DMS53 treated with DMSO at 0.1 percent for 48 hours (cell line): ENCODE measurements at regions not wholly inside any gene's neighbourhood (a gene's known extent, or its start where the extent isn't known, plus 50 kb on each side); places are given as distances from the start of the nearest gene placed in this dataset.
"Not testable (repeated sequence)": the region's sequence is repeated elsewhere in the genome, so short reads cannot be mapped to it uniquely, and the experiment has no call there.

Experiments
- DNase-seq: peaks from one replicate; lab custom pipeline; 2025; ENCODE audit not compliant: unreplicated experiment; lab: John Stamatoyannopoulos, UW

DNA sequence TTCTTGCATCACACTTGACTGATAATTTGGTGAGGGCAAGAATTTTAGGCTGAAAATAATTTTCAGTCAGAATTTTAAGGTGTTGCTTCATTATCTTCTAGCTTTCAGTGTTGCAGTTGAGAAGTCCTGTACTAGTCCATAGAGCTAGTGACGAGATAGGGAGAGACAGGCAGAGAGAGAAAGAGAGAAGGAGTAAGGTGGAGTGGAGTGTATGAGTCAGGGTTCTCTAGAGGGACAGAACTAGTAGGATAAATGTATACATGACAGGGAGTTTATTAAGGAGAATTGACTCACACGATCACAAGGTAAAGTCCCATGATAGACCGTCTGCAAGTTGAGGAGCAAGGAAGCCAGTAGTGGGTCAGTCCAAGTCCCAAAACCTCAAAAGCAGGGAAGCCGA lies 127.2 kb downstream of the UTP18 start:
- DNase-seq: no peak

DNA sequence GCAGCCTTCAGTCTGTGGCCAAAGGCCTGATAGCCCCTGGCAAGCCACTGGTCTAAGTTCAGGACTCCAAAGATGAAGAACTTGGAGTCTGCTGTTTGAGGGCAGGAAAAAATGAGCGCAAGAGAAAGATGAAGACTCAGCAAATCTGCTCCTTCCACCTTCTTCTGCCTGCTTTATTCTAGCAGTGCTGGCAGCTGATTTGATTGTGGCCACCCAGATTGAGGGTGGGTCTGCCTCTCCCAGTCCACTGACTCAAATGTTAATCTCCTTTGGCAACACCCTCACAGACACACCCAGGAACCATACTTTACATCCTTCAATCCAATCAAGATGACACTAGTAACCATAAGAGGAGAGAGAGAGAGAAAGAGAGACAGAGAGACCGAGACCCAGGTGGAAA lies 127.6 kb downstream of the UTP18 start:
- no peak for DNase-seq

DNA sequence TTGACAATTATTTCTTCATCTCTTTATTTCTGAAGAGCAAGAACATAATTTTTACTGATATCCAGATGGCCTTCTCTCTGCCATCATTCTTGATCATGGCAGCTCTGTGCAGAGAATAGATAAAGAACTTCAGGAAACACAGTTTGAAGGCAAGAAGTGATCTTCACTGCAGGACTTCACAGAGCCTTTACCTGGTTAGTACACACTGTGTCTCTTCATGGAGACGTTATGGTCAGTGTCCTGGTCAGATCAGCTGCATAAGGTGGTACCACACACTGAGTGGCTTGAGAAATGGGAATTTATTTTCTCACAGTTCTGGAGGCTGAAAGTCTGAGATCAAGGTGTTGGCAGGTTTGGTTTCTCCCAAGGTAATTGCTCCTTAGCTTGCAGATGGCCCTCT lies 129.5 kb downstream of the UTP18 start:
- DNase-seq: no peak

DNA sequence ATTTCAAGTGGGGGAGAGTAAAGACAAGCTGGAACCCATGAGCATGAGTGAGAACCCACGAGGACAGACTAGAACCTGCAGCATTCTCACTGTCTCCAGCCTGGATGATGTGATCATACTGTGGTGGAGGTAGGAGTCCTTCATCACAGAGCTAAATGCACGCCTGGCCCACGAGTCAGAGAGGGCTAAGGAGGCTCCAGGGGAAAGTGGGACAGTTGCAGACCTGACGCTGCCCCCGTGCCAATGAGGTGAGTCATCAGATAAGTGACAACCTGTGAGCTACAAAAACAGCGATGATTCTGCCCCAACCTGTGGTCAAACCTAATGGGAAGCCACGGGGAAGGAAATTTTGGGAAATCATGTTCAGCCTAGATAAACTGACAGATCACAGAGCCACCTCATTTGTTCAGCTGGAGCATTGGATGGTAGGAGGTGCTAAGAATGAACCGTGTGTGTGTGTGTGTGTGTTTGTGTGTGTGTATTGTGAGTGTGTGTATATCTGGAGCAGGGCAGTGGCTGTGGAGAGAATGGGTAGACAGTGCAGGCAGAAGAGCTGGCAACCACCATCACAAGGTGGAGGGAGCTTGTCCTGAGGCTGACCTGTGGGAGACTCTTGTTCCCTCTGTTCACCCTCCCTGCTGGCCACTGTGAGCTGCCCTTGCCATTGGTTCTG lies 131.8 kb downstream of the UTP18 start:
- DNase-seq: no peak

DNA sequence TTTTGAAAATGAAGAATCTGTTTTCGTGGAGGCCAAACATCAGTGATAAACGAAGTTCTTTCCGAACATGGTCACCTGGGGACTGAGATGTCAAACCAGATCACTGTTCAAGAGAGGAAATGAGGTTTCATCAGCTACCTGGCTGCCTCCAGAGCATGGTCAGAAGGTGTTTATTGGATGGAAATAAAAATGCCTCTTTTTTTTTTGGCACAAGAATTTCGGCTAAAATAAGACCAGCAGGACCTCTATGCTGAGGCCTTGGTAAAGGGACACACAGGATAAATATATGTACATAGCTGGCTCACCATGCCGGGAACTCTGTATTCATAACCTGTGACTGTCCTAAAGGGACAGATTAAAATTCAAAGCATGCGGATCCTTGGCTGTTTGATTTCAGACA lies 135.3 kb downstream of the UTP18 start:
- no peak for DNase-seq

DNA sequence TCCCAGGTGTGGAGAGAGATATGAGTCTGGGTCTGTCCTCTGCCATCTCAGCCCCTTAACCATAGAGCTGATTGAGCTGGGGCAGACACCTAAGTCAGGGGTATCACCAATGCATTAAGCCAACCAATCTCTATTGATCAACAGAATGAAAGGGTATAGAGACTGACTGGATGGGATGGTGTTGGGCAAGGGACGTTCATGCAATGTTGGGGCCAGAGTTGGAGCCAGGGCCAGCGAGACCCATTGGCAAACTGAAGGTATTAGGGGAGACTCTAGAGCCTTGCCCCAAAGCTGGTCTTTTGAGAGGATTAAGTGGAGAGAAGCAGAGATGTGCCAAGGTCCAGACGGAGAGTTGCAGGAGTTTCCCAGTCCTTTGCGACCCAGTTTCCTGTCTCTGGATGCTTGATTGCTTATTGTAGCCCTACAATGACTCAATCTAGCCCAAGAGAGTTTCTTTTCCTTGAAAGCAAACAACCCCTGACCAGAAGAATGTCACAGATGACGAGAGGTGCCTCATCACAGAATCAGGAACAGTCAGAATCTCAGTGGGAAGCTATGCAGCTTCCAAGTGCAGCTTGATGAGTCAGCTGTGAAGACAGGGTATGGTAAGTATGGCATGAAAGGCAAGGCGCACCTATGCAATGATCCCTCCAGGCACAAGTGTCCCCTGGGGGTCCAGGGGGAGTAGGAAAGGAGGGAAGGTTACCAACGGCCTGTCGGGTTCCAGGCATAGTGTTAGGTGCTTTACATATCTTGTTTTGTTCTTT lies 137.2 kb downstream of the UTP18 start:
- no peak for DNase-seq

DNA sequence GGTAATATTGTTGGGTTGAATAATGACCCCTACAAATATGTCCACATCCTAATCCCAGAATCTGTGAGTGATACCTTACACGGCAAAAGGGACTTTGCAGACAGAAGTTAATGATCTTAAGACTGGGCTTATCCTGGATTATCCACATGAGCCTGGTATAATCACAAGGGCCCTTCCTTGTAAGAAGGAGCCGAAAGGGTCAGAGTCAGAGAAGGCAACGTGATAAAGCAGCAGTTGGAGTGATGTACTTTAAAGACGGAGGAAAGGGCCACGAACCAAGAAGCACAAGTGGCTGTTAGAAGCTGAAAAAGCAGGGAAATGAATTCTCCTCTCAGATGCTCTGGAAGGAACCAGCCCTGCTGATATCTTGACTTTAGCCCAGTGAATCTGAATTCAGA lies 137.8 kb downstream of the UTP18 start:
- DNase-seq: no peak

DNA sequence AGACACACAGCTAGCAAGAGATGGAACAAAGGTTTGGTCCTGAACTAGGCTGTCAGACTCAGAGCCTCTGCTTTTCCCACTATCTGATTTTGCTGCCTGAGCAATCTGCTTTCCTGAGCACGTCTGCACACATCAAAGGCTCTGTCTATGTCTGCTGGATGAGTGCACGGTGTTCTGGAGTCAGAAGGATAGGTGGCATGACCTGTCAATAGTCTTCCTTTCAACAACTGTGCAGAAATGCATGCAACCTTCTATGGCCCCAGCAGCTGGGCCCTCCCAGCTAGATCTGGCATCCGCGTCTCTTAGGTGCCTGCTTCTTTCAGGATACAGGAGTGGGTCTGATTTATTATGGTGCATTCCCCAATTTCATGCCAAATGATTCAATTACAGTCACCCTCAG lies 138.3 kb downstream of the UTP18 start:
- DNase-seq: no peak

DNA sequence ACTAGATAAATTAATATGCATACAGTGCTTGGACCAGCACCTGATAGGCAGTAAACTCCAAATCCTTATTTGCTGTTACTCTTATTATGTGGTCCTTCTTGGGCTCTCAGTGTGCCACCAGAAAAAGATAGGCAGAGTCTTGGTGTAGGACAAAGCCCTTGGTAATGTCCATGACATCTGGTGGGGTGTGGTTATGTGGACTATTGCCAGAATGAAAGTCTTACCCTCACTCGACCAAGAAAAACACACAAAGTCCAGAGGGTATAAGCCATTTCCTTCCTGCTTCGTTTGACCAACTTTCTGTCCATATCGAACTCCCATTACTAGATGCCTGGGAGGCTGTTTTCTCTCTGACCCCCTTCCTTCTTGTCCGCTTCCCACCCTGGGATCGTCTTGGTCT lies 140.9 kb downstream of the UTP18 start:
- DNase-seq: no peak

DNA sequence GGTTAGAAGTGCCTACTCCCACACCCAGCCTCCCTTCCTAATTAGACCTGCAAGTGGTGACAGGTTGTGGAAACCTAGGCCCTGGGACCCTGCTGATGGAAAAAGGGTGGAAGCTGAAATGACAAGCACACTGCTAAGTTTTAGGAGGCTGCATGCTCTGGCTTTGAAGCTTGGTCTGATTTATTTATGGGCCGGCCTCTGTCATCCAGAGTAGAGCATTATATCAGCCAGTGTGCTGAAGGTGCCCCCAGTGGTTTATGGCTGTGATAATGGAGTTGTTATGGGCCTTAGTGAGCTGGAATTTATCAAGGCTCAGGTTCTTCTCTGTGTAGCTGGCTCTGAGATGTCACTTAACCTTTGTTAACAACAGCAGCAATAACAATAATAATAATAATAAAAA lies 142.6 kb downstream of the UTP18 start:
- DNase-seq: no peak

DNA sequence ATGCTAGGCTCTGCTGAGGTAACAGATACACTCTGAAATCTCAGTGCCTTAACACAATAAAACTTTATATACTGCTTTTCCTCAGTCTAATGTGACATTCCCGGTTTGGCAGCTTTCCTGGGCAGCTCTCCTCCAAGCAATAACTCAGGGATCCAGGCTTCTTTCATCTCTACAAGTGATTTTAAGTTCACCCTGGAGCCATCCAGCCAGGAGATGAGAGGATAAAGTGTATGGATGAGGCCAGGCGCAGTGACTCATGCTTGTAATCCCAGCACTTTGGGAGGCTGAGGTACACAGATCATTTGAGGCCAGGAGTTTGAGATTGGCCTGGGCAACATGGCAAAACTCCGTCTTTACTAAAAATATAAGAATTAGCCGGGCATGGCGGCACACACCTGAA lies 147.2 kb downstream of the UTP18 start:
- DNase-seq: no peak

DNA sequence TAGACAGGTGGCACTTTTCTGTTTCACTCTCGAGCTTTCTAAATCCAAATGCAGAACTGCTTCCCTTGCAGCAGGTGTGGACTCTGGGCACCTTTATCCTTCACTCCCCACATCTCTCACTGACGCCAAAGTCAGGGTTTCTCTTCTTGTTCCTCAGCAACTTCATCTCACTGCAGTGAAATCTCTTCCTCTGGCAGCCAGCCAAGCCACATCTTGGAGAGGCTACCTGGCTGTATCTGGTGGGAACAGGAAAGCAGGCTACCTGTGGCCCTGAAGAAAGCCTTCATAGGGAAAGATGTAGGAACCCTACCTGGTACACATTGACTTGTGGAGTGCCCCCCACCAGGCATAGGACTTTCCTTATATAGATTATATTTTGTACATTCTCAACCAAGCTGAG lies 159.1 kb downstream of the UTP18 start:
- peak; percentile 30 for DNase-seq

DNA sequence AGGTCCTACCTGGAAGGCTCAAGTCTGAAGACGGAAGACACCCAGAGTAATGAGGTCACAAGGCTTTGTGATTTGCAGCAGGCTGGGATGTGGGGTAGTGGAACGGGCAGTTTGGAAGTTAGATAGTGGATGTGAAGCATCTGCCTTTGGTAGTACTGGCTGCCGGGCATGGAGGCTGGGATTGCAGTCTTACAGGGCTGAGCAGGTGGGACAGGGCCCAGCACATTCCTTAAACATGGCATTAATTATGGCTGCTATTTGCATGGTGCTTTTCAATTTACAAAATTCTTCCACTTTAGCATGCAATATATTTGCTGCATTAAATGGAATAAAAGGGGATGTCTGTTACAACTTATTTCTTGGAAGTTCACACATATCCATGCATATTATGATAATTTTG lies 161.2 kb downstream of the UTP18 start:
- no peak for DNase-seq

DNA sequence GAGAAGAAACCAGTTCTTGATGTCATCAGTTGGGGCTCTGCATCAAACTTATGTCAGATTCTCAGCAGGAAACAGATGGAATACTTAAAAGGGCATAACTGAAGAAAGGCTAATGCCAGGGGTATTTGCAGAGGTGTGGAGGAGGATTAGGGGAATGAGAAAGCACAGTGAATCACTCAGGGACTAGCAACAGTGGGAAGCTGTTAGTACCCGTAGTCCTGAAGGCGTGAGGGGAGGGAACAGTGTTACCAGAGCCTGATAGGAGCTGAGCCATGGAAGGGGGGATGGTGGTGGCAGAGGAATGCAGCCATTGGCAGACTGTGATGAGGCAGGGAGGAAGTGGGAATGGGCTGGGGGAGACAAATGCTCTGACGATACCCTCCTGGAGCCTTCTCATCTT lies 162.3 kb downstream of the UTP18 start:
- no peak for DNase-seq

DNA sequence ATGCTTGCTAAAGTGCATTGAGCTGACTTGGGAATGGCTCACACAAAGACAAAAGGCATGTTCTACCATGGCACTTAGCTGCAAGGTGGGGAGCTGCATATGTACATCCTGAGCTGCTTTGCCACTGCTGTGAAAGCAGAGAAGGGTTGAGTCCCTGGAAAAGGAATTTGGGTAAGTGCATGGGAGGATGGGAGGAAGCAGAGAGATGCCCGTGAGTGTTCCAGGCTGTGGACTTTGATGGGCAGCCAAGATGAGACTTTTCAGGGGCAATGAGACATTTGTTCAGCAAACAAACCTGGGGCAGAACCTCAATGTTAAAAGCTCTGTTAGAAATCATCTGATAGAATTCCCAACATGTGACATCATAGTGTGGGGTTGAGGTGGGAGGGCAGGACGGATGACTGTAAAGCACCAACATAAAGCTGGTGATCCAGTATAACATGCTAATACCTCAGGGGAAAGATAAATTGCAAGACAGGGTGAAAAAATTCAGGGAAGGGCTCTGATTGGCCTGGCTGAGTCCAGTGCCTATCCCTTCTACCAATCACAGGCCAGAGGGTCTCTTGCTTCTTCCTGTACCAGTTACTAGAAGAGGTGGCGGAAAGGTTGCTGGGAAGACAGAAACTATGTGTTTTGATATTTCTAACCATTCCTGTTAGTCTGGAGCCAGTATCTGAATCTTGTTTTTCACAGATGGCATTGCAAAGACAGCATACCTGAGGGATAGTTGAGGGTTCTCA lies 163.2 kb downstream of the UTP18 start:
- no peak for DNase-seq

DNA sequence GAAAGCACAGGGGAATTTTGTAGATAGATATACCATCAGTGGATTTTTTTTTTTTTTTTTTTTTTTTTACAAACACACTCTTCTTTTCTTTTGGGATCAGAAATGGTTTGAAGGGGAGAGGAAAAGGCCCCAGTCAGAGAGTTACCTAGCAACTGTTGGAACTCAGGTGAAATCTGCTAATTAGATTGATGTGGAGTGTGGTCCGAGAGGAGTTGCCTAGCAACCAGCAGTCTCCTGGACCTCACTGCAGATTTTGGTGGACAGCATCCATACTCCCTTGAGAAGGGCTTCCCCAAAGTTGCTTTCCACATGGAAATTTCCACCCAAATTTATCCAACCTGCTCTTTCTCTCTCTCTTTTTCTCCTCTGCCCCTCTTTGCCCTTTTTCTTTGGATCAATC lies 165.4 kb downstream of the UTP18 start:
- DNase-seq: no peak

DNA sequence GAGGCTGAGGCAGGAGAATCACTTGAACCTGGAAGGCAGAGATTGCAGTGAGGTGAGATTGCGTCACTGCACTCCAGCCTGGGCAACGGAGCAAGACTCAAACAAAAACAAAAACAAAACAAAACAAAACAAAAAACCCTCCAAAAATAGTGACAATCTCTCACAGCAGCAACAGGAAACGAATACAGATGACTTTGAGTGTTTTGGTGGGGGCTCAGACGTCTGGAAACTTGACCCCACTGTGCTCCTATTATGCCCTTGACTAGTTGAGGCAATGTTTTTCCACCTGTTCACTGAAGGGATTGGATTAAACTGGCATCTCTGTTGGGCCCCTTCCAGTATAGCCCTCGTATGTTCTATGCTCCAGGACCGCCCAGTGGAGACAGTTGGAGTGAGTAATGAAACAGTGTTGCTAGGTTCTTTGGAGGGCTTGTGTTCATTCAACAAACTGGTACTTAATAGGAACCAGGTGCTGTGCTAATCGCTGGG lies 167.0 kb downstream of the UTP18 start:
- no peak for DNase-seq

DNA sequence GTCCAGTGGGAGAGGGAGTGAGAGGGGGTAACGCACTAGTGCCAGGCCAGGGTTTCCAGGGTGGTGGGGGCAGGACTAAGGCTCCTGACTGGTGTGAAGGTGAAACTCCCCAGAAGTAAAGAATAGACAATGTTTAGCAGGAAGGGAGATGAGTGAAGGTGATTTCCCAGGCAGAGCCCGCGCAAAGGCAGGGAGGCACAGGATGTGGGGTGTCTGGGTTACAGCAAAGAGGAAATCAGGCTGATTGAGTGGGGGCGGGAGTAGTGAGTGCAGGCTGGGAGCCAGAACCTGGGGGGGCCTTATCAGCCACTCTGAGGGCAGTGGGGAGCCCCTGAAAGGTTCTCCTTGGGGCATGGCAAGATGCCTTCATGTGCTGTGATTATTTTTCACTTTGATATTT lies 167.5 kb downstream of the UTP18 start:
- no peak for DNase-seq

DNA sequence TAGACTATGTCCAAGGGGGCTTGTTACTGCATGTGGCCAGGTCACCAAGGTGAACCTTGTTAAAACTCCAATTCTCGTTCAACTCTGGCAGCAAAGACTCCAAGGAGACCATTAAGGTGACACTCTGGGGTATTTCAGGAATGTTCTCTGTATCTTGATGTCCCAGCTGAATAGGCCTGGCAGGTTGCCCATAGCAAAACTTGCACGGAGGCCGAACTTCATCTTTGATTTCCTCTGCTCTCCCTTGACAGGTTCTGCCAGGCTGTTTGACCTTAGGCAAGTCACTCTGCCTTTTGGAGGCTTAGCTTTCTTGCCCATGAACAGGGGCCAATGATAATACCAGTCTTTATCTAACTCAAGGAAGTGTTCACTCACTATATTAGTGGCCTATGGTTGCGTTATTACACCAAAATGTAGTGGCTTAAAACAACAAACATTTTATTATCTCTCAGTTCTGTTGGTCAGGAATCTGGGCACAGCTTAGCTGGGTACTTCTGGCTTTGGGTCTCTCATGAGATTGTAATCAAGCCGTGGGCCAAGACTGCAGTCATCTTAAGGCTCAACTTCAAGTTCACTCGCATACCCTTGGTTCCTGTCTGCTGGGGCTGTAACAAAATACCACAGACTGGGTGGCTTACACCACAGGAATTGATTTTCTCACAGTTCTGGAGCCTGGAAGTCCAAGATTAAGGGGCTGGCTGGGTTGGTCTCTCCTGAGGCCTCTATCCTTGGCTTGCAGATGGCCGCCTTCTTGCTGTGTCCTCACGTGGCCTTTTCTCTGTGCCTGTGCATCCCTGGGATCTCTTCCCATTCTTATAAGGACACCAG lies 168.5 kb downstream of the UTP18 start:
- DNase-seq: no peak

DNA sequence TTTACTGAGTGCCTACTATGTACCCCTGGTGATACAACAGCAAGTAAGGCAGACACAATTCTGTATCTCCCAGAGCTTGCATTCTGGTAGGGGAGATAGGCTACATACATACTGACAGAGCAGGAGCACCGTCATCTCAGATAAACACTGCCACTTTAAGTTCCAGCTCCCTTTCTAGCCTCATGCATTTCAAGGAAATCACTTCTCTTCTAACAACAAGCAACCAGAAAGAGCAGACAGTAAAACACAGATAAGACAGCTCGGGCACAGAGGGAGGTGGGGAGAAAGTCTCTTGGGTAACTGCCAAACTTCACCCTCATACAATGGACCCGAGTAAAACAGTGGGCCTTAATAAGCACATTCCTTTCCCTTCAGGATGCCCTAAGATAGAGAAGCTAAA lies 169.6 kb downstream of the UTP18 start:
- not testable (repeated sequence) for DNase-seq

DNA sequence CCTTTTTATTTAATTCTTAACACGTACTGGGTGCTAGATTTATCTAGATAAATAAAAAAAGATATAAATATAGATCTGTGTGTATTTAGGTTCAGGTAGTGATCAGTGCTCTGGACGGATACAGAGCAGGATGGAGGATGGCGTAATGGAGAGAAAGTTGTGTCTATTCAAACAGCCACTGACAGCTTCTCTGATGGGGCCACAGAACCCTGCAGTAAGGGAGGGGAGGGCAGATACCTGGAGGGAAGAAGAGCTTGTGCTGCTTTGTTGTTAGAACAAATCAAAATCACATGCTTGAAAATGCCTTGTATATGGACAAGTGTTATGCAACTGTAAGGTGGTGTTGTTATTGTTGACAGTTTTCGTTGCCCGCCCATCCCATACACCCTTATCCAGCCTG lies 170.2 kb downstream of the UTP18 start:
- DNase-seq: no peak
